ENCODE measurements at regions not wholly inside any gene's neighbourhood (a gene's known extent, or its start where the extent isn't known, plus 50 kb on each side); places are given as distances from the start of the nearest gene placed in this dataset.

DNA sequence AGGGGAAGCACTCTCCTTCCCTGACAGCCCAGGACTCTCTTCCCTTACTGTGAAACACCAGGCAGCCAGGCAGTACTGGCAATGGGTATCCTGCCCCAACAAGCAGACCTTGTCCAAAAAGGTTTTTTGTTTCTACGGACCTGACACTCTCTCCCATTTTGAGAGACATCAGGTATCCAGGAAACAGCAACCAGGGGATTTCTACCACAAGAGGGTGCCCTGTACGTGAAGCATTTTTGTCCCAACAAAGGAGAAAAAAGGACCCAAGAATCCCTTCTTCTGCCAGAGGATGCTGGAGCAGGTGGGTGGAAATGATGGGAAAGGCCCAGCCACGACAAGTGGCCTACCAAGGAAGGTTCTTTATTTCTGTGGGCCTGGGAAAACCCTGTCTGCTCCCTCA, 65.7 kb upstream of the FGF13 start:
- TF ChIP-seq, protein P1, sequence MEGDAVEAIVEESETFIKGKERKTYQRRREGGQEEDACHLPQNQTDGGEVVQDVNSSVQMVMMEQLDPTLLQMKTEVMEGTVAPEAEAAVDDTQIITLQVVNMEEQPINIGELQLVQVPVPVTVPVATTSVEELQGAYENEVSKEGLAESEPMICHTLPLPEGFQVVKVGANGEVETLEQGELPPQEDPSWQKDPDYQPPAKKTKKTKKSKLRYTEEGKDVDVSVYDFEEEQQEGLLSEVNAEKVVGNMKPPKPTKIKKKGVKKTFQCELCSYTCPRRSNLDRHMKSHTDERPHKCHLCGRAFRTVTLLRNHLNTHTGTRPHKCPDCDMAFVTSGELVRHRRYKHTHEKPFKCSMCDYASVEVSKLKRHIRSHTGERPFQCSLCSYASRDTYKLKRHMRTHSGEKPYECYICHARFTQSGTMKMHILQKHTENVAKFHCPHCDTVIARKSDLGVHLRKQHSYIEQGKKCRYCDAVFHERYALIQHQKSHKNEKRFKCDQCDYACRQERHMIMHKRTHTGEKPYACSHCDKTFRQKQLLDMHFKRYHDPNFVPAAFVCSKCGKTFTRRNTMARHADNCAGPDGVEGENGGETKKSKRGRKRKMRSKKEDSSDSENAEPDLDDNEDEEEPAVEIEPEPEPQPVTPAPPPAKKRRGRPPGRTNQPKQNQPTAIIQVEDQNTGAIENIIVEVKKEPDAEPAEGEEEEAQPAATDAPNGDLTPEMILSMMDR (IDR thresholded peaks at IDR 0.05; ENCODE audit: poor library complexity), result no peak
- TF ChIP-seq EZH2phosphoT487 (IDR thresholded peaks at IDR 0.05; ENCODE audit: low read depth, severe bottlenecking, unreplicated experiment), result no peak
- TF ChIP-seq EZH2 (IDR thresholded peaks at IDR 0.05; ENCODE audit: borderline replicate concordance), result no peak
